ENCODE measurements at regions not wholly inside any gene's neighbourhood (a gene's known extent, or its start where the extent isn't known, plus 50 kb on each side); places are given as distances from the start of the nearest gene placed in this dataset.

- intact Hi-C loops (cut with micrococcal nuclease; ENCODE audit: unreplicated experiment), result no loop called here
- peaks cover 10% of the 10 kb centered on the region for H3K9me3 ChIP-seq (ENCODE audit: low read depth, low read length, poor library complexity, severe bottlenecking)
- ChIA-PET POLR2A (ENCODE audit: low non-redundant PET) (no interaction called here), CTCF (no interaction called here)
- H3K27me3 ChIP-seq (replicated peaks; ENCODE audit: insufficient read depth, low read depth, low read length, poor library complexity), result no peaks in the 10 kb centered on the region
- no peak for DNase-seq (ENCODE audit: low spot score)
- no peaks in the 10 kb centered on the region for H3K36me3 ChIP-seq (ENCODE audit: insufficient read depth, low read length, poor library complexity, severe bottlenecking)
- no peak overlapping the region for H3K27ac ChIP-seq (ENCODE audit: low read depth, low read length, poor library complexity, severe bottlenecking)
- BruUV-seq (replicated peaks), result no TSS peak
- no peaks in the 10 kb centered on the region for H3K4me1 ChIP-seq (ENCODE audit: insufficient read depth, low read length, poor library complexity, severe bottlenecking)
- TF ChIP-seq, protein P1, sequence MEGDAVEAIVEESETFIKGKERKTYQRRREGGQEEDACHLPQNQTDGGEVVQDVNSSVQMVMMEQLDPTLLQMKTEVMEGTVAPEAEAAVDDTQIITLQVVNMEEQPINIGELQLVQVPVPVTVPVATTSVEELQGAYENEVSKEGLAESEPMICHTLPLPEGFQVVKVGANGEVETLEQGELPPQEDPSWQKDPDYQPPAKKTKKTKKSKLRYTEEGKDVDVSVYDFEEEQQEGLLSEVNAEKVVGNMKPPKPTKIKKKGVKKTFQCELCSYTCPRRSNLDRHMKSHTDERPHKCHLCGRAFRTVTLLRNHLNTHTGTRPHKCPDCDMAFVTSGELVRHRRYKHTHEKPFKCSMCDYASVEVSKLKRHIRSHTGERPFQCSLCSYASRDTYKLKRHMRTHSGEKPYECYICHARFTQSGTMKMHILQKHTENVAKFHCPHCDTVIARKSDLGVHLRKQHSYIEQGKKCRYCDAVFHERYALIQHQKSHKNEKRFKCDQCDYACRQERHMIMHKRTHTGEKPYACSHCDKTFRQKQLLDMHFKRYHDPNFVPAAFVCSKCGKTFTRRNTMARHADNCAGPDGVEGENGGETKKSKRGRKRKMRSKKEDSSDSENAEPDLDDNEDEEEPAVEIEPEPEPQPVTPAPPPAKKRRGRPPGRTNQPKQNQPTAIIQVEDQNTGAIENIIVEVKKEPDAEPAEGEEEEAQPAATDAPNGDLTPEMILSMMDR (conservative IDR thresholded peaks at IDR 0.05; ENCODE audit: low read depth, low read length), result no peak
- no peak for TF ChIP-seq EZH2 (IDR thresholded peaks at IDR 0.05; ENCODE audit: borderline replicate concordance, low read depth, low read length, poor library complexity, severe bottlenecking)
- no peak overlapping the region for H3K4me3 ChIP-seq (ENCODE audit: low read depth, low read length, poor library complexity, severe bottlenecking)
Observed at GRCh38 chr3:145243875-145244274, 917.1 kb downstream of the PLOD2 start.

DNA sequence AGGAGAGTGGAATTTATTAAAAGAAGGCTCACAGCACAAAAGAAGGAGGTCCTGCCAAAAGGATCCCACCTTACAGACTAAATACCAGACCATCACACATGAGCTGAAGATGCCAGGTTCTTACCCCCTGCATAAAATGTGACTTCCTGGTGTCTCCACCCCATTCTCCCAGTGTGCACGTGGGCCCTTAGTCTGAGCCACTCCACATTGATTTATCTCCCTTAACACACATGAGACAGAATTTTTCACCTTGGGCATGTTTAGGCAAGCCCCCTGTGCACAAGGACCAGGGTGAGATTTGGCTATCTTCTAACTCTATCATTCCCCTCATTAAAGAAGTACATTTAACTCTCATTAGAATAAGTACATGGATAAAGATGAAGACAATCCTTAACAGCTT is 916.7 kb downstream of the PLOD2 start:
- Histone ChIP-seq H3K9me3 (ENCODE audit: low read depth, low read length, poor library complexity, severe bottlenecking) (peaks cover 11% of the 10 kb centered on the region), H3K36me3 (ENCODE audit: insufficient read depth, low read length, poor library complexity, severe bottlenecking) (no peaks in the 10 kb centered on the region), H3K27me3 (replicated peaks; ENCODE audit: insufficient read depth, low read depth, low read length, poor library complexity) (no peaks in the 10 kb centered on the region), H3K27ac (ENCODE audit: low read depth, low read length, poor library complexity, severe bottlenecking) (no peak overlapping the region), H3K4me1 (ENCODE audit: insufficient read depth, low read length, poor library complexity, severe bottlenecking) (no peaks in the 10 kb centered on the region), H3K4me3 (ENCODE audit: low read depth, low read length, poor library complexity, severe bottlenecking) (no peak overlapping the region)
- ChIA-PET POLR2A (ENCODE audit: low non-redundant PET) (no interaction called here), CTCF (no interaction called here)
- intact Hi-C loops (cut with micrococcal nuclease; ENCODE audit: unreplicated experiment), result no loop called here
- TF ChIP-seq EZH2 (IDR thresholded peaks at IDR 0.05; ENCODE audit: borderline replicate concordance, low read depth, low read length, poor library complexity, severe bottlenecking), result no peak
- TF ChIP-seq, protein P1 (conservative IDR thresholded peaks at IDR 0.05; ENCODE audit: low read depth, low read length), result no peak
- BruUV-seq (replicated peaks), result no TSS peak
- DNase-seq (ENCODE audit: low spot score), result no peak

GRCh38 chr3:145246291-145246690 is 914.7 kb downstream of the PLOD2 start:
- BruUV-seq (replicated peaks), result no TSS peak
- POLR2A ChIA-PET (ENCODE audit: low non-redundant PET), result no interaction called here
- intact Hi-C loops (cut with micrococcal nuclease; ENCODE audit: unreplicated experiment), result no loop called here
- no peaks in the 10 kb centered on the region for H3K27me3 ChIP-seq (replicated peaks; ENCODE audit: insufficient read depth, low read depth, low read length, poor library complexity)
- TF ChIP-seq, protein P1 (conservative IDR thresholded peaks at IDR 0.05; ENCODE audit: low read depth, low read length), result no peak
- no peak for TF ChIP-seq EZH2 (IDR thresholded peaks at IDR 0.05; ENCODE audit: borderline replicate concordance, low read depth, low read length, poor library complexity, severe bottlenecking)
- H3K27ac ChIP-seq (ENCODE audit: low read depth, low read length, poor library complexity, severe bottlenecking), result no peak overlapping the region
- H3K9me3 ChIP-seq (ENCODE audit: low read depth, low read length, poor library complexity, severe bottlenecking), result peaks cover 17% of the 10 kb centered on the region
- no peak for DNase-seq (ENCODE audit: low spot score)
- H3K4me1 ChIP-seq (ENCODE audit: insufficient read depth, low read length, poor library complexity, severe bottlenecking), result peaks cover 5% of the 10 kb centered on the region
- no peaks in the 10 kb centered on the region for H3K36me3 ChIP-seq (ENCODE audit: insufficient read depth, low read length, poor library complexity, severe bottlenecking)
- CTCF ChIA-PET, result no interaction called here
- no peak overlapping the region for H3K4me3 ChIP-seq (ENCODE audit: low read depth, low read length, poor library complexity, severe bottlenecking)

All from A673 (cell line).